VCaP (cell line): ENCODE measurements at regions not wholly inside any gene's neighbourhood (a gene's known extent, or its start where the extent isn't known, plus 50 kb on each side); places are given as distances from the start of the nearest gene placed in this dataset.
"Not testable (repeated sequence)": the region's sequence is repeated elsewhere in the genome, so short reads cannot be mapped to it uniquely, and the experiment has no call there.

Experiments
- H3K27ac ChIP-seq: fragments of 450-650 bp; 2 replicates; pipeline ENCODE4 v1.5.1; 2017
- CTCF ChIP-seq: fragments of 450-650 bp; conservative IDR thresholded peaks from 2 replicates; pipeline ENCODE4 v1.5.1; 2017; ENCODE audit warnings: mild to moderate bottlenecking, moderate library complexity

DNA sequence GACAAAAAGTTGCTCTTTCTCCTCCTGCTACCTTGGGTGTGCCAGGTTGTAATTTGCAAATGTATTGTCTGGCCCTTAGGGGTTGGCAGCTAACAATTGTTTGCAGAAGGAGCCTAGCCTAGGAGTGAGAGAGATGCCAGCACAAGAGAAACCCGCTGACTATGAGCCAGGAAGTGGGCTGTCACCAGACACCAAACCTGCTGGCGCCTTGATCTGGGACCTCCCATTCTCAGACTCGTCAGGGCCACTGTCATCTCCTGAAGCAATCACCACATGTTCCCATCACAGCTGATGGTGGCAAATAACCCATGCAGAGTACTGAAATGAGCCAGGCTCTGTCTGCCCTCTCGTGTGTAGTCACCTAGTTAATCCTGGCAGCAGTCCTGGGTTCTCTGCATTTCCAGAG lies 406.4 kb upstream of the NPAP1 start:
- H3K27ac ChIP-seq = peak overlapping the region; percentile 44; the same call in 1 of the 2 replicates
- TF ChIP-seq CTCF = no peak

DNA sequence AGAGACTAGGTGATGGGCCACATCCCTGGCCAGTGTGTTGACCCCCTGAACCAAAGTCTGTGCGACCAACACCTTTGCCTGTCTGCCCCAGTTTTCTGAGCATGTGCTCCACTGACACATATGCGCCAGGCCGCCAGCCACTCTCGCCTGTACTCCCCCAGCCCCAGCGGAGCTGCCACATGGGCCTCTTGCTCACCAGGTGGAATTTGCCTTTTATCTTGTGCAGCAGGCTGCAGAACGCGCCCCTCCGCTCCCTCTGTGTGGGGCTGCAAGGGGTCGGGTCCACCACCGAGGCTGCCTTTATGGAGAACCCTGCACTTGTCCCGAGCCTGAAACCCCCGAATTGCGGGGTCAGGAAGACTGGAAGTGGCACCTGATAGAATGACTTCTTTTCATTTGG lies 405.7 kb upstream of the NPAP1 start:
- no peak overlapping the region for H3K27ac ChIP-seq
- TF ChIP-seq CTCF = no peak

- H3K27ac ChIP-seq = not testable (repeated sequence)
Measured at GRCh38 chr15:24271496-24272244, 403.9 kb upstream of the NPAP1 start.

GRCh38 chr15:24292837-24293236 lies 382.7 kb upstream of the NPAP1 start:
- no peak for TF ChIP-seq CTCF
- no peak overlapping the region for H3K27ac ChIP-seq

GRCh38 chr15:24300804-24301368 lies 374.7 kb upstream of the NPAP1 start:
- not testable (repeated sequence) for H3K27ac ChIP-seq

DNA sequence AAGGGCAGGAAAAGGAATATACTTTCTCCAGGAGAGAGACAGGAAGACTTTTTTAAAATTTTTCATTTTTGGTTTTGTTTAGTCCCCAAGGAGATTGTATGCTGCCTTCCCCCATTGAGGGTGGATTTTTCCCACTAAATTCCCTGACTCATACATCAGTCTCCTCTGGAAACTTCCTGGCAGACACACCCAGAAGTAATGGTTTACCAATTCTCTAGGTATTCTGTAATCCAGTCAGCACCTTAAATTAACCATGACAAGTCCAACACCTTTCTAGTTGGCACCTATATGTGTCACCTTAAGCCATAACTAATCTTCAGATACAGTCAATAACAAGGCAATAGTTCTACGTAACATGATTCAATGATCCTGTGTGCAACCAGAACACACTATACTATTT lies 373.6 kb upstream of the NPAP1 start:
- not testable (repeated sequence) for H3K27ac ChIP-seq

DNA sequence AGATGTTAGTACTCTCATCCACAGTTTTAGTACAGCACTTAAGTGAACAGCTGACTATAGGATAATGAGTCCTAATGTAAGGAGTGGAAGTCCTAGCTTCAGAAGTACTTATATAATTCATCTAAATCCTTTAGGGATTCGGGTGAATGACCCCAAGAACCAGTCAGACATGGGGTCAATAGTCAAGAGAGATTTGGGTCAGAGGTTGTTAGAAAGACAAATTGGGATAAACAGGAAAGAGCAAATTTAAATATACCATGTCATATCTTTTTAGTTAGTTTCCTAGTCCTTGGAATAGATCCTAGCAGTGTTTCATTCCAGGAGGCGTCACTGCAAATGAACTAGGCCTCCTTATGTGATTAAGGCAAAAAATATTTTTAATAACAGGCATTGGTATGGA lies 370.8 kb upstream of the NPAP1 start:
- H3K27ac ChIP-seq = not testable (repeated sequence)

DNA sequence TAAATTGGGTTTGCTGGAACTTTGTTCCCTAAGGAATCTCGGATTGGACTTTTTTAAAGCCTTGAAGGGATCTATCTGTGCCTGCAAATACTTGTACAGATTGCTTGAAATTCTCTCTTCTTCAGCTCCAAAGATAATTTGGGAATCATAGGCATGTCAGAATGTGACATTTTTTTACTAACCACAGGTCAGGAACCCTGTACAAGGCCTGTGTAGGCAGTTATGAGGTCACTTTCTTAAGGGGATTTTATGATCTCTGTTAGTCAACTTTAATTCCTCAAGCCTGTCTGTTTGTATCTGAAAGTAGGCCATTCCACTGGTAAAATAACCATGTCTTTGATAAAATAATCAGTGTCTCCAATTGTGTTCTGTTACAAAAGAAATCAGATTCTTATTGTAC lies 369.9 kb upstream of the NPAP1 start:
- H3K27ac ChIP-seq = not testable (repeated sequence)

- not testable (repeated sequence) for H3K27ac ChIP-seq
Measured at GRCh38 chr15:24309700-24310099, 365.9 kb upstream of the NPAP1 start.

- H3K27ac ChIP-seq = not testable (repeated sequence)
Measured at GRCh38 chr15:24311692-24312091, 363.9 kb upstream of the NPAP1 start.

GRCh38 chr15:24316326-24316725 lies 359.2 kb upstream of the NPAP1 start:
- H3K27ac ChIP-seq = not testable (repeated sequence)

- H3K27ac ChIP-seq = no peak overlapping the region
- no peak for TF ChIP-seq CTCF
Measured at GRCh38 chr15:24318981-24319380, 356.6 kb upstream of the NPAP1 start.

GRCh38 chr15:24324096-24324495 lies 351.5 kb upstream of the NPAP1 start:
- not testable (repeated sequence) for H3K27ac ChIP-seq

- H3K27ac ChIP-seq = not testable (repeated sequence)
Measured at GRCh38 chr15:24326513-24326912, 349.1 kb upstream of the NPAP1 start.

DNA sequence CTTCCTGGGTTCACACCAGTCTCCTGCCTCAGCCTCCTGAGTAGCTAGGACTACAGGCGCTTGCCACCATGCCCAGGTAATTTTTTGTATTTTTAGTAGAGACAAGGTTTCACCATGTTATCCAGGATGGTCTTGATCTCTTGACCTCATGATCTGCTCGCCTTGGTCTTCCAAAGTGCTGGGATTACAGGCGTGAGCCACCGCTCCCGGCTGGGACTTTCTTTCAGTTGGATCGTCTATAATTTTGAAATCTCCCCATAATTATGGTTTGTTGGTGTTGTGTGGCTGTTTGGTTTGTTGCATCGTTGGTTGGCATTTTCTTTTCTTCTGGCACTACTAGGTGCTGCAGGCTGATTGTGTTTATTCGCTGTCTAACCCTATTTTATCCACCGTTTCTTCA lies 343.6 kb upstream of the NPAP1 start:
- not testable (repeated sequence) for H3K27ac ChIP-seq

- not testable (repeated sequence) for H3K27ac ChIP-seq
Measured at GRCh38 chr15:24341876-24342275, 333.7 kb upstream of the NPAP1 start.

- H3K27ac ChIP-seq = not testable (repeated sequence)
Measured at GRCh38 chr15:24352777-24353176, 322.8 kb upstream of the NPAP1 start.

DNA sequence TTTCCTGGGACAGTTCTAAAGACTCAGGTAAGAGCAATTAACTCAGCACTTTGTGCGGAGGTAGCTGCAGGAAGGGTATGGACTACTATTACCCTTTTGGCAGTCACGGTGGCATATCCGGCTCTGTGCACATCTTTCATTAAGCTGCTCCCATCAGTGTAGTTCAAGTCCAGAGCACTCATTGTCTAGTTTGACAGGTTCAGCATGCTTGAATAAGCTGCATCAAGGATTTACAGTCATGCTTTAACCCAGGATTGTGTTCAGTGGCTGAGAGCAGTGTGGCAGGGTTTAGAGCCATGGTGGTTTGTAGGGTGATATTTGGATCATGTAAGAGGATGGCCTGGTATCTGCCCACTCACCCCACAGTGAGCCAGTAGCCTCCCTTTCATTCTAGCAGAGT lies 294.5 kb upstream of the NPAP1 start:
- not testable (repeated sequence) for H3K27ac ChIP-seq
